SKM-1 treated with dmso at 0.1 percent for 144 hours (cell line): ENCODE measurements at regions not wholly inside any gene's neighbourhood (a gene's known extent, or its start where the extent isn't known, plus 50 kb on each side); places are given as distances from the start of the nearest gene placed in this dataset.

Source experiments
- DNase-seq: peaks from one replicate; lab custom pipeline; 2025; ENCODE audit not compliant: unreplicated experiment; lab: John Stamatoyannopoulos, UW

DNA sequence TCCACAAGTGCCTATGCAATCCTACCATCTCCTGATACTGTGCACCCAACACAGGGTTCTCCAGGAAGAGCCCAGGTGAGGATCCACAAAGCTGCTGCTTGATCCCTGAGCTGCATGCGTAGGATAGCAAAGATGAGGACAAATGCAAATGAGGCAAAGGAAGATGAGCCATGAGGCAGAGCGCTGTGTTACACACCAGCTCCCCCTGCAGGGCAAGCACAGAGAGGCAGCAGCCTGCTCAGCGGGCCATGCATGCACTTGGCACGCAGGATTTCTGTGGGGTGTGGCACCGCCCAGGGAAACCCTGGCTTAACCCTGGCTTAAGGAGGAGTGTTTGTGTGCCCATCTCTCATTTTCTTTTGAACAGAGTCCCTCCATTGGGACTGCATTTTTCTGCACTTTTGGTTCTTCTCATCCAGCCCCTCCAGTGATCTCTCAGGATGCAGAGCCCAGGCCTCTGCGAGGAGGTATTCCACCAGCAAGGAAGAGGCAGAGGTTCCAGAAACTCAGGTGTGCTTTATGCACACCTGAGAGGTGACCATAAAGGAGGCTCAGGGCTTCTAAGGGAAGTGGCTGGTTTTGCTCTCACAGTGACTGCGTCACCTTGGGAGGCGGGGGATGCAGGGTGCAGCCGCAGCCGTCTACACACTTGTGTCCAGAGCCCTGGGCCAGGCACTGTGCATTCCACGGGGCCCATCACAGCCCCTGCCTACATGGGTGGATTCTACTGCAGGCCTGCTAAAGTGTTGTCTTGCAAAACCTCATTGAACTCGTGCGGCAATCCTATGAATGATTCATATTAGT lies 973.3 kb upstream of the TMEM132C start:
- DNase-seq: no peak

GRCh38 chr12:127294651-127295210 lies 972.2 kb upstream of the TMEM132C start:
- no peak for DNase-seq

DNA sequence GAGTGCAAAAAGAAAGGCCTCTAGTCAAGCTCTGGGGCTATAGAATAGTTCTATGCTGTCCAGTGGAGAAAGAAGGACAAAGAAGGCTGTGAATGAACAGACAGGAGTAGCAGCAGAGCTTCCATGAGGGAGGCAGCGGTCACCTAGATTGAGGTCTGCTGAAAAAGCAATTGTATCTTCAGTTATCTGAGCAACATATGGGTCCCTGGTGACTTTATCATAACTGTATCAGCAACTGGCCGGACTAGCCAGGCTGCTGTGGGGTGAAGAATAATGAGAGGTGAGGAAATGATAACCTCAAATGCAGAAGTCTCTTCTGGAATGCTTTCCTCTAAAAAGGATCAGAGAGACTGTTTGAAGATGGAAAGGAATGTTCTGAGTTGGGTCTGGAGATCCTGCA lies 971.3 kb upstream of the TMEM132C start:
- no peak for DNase-seq

GRCh38 chr12:127296591-127296990 lies 970.4 kb upstream of the TMEM132C start:
- DNase-seq: no peak

- DNase-seq: no peak
These were observed 969.6 kb upstream of the TMEM132C start for GRCh38 chr12:127297327-127297726.

DNA sequence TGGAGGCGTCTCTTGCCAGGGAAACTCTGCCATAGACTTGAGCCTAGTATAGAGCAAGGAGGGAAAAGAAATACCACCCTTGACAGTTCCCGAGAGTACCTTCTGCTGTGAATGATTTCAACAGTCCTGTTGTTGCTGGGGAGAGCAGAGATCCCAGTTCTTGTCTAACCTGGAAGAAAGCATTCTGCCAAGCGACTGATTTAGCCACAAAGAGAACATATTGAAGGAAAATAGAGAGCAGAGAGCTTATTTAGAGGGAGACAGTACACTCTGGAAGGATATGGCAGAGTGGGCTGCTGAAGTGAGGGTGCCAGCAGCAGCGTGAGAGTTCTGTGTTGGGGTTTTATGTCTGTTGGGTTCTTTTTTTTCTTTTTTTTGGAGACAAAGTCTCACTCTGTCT lies 966.9 kb upstream of the TMEM132C start:
- no peak for DNase-seq

DNA sequence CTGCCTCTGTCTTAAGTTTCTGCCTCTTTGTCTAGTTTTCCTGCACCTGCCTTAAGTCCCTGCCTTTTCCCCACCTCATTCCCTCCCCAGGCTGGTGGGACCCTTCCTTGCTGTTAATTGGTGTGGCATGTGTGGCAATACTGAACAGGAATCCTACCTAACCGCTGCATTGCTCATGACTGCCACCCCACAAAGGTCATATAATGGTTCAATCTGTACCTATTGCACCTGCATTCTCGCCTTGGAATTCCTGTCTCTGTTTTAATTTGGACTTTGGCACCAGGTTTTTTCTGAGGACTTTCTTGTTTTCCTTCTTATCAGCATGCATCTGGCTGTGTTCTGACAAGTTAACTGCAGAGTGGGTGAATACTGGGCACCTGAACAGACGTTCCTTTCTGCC lies 966.2 kb upstream of the TMEM132C start:
- DNase-seq: no peak

GRCh38 chr12:127301876-127302275 lies 965.1 kb upstream of the TMEM132C start:
- DNase-seq: no peak

DNA sequence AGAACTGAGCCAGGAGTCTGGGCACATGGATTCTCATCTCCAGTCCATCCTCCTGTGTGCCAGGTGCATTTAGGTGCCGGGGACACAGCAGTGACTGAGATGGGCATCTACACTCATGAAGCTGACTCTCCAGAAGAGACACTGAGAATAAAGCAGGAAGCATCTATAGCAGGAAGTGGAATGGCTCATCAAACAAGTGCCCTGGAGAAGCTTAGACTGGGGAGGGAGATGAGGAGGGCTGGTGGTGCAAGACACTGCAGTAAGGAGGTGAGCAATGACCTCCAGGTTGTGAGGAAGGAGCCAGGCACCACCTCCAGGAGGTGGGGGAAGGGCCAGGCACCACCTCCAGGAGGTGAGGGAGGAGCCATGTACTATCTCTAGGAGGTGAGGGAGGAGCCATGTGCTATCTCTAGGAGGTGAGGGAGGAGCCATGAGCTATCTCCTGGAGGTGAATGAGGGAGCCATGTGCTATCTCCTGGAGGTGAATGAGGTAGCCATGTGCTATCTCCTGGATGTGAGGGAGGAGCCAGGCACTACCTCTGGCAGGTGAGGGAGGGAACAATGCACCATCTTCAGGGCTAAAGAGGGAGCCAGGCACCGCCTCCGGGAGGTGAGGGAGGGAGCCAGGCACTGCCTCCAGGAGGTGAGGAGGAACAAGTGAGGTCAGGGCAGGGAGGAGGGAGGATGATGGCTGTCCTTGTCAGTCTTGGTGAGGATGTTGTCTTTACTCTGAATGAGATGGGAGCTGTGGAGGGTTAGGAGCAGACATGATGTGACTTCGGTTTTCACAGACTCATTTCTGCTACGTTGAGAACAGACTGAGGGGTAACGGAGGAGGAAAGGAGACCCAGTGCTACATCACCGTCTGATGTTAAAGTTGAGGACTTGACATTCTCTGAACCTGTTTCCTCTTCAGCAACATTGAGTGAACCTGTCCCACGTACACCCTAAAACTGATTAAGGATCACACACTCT lies 961.9 kb upstream of the TMEM132C start:
- no peak for DNase-seq

GRCh38 chr12:127306604-127307215 lies 960.3 kb upstream of the TMEM132C start:
- DNase-seq: no peak

DNA sequence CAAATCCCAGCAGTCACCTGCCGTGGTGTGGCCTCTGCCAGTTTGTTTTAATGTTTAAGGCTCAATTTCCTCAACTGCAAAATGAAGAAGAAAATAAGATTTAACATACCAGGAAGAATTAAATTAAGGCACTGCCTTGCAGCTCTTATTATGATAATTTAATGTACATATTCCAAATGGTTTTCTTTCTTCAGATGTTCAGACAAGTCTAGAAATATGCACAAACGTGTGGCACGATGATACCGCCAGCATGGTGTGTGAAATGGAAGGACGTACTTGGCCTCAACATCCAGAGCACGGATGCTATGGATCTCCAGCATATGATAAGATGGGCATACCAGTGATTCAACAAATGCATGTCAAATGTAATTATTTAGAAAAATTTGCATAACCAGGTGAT lies 959.4 kb upstream of the TMEM132C start:
- no peak for DNase-seq

GRCh38 chr12:127308148-127308547 lies 958.8 kb upstream of the TMEM132C start:
- DNase-seq: no peak

DNA sequence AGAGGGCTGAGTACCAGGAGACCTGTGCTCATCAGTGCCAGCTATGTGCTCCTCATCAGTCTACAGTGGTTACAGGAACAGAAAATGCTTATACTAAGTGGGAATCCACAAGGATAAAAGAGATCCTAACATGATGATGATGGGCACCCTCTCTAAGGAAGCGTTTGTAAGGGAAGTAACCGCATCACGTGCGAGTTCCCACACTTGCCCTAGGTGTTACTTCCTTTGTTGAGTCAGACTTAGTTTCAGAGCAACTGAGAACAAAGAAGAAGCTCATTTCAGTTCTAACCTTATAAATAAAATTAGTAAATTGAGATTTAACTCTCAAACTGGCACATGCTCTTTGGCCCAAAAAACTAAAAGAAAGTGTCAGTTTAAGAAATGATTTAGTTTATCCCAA lies 956.4 kb upstream of the TMEM132C start:
- DNase-seq: no peak

DNA sequence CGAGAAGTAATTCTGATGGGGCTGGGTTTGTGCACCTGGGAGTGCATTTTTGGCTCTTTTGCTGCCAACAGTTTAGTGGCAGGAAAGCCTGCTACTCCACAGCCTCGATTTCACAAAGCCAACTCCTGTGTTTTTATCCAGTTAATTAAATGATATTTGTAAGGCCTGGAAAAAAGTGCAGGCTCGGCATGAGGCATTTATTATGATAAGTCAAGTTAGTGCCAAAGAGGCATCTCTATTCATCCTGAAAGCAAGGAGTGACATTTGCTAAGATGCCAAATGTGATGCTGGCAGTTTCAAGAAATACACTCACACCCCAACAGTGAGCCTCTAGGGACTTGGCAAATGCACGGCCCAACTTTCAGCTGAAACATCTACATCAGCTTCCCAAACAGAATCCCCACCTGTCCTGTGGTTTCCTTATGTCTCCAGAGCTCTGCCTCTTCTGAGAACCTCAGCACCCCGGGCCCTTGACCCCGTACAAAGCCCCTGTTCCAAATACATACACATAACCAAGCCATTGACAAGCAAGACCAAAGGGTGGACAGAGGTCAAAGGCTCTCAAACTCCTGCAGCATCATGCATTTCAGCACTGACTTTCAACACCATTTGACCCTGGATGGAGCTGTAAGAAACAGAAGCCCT lies 955.1 kb upstream of the TMEM132C start:
- DNase-seq: no peak

DNA sequence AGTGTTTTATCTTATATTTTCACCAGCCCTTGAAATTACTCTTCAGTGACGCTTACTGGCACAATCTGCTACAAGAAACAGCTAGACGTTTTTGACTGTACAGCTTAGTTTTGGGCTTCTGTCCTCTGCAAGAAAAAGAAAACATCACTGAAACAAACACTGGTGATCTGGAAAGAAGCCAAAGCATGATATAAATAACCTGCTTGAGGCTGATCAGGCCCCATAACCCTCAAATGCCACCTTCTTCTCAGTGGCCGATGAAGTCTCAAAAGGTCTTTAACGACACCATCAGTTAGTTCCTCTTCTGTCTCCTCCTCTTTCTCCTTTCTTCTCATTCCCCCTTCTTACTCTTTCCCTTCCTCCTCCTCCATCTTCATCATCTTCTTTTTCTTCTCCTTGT lies 942.3 kb upstream of the TMEM132C start:
- no peak for DNase-seq

- DNase-seq: no peak
These were observed 939.0 kb upstream of the TMEM132C start for GRCh38 chr12:127327986-127328385.

DNA sequence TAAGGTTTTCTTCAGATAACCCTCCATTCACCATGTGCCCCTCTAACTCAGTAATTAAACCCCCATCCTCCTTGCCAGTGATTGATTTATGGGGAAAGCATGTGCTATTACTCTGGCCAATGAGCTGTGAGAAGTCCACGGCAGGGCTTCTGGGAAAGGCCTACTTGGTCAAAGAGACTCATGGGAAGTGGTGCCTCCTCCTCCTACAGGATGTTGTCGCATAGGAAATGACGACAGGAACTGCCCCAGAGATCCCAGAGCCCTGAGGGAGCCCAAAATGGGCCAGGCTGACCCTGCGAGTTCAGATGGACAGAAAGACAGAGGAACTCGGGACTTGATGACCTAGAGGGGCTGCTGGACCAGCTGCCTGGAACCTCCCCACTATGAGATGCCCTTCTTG lies 938.1 kb upstream of the TMEM132C start:
- DNase-seq: no peak

GRCh38 chr12:127334365-127334764 lies 932.6 kb upstream of the TMEM132C start:
- no peak for DNase-seq

- DNase-seq: no peak
These were observed 931.9 kb upstream of the TMEM132C start for GRCh38 chr12:127334912-127335644.

GRCh38 chr12:127336416-127336815 lies 930.6 kb upstream of the TMEM132C start:
- no peak for DNase-seq
